ENCODE measurements at regions not wholly inside any gene's neighbourhood (a gene's known extent, or its start where the extent isn't known, plus 50 kb on each side); places are given as distances from the start of the nearest gene placed in this dataset.

GRCh38 chr7:17489961-17490360, 191.5 kb downstream of the AHR start:
- TF ChIP-seq SNAPC4 (CRISPR knock-in tag; IDR thresholded peaks at IDR 0.05) (no peak), ZSCAN20 (CRISPR knock-in tag; IDR thresholded peaks at IDR 0.05; ENCODE audit: borderline replicate concordance) (no peak), TEAD3 (CRISPR knock-in tag; optimal IDR thresholded peaks at IDR 0.05; ENCODE audit: borderline replicate concordance) (no peak), ZNF737 (CRISPR knock-in tag; IDR thresholded peaks at IDR 0.05; ENCODE audit: borderline replicate concordance) (no peak), THAP11 (CRISPR knock-in tag; IDR thresholded peaks at IDR 0.05) (no peak), ZNF850 (CRISPR knock-in tag; conservative IDR thresholded peaks at IDR 0.05) (no peak), SALL2 (CRISPR knock-in tag; IDR thresholded peaks at IDR 0.05) (no peak), HNRNPH1 (optimal IDR thresholded peaks at IDR 0.05; ENCODE audit: low read depth, low read length) (no peak)
- Histone ChIP-seq H4K20me1 (ENCODE audit: insufficient read depth, low read length) (no peaks in the 10 kb centered on the region), H3K79me2 (ENCODE audit: insufficient read depth, low read length) (no peaks in the 10 kb centered on the region), H3K9ac (ENCODE audit: insufficient read depth, low read depth, low read length) (no peak overlapping the region), H3K4me3 (replicated peaks in 1 of 3; ENCODE audit: insufficient read depth in 1 of 3, low read depth in 2 of 3, low read length in 3 of 3) (no peak overlapping the region), H2AFZ (ENCODE audit: low read length) (no peak overlapping the region), H3K36me3 (replicated peaks in 1 of 2; ENCODE audit: control insufficient read depth in 1 of 2, insufficient read depth in 2 of 2, low read length in 2 of 2) (no peaks in the 10 kb centered on the region), H3K27me3 (ENCODE audit: control insufficient read depth in 1 of 2, insufficient read depth in 2 of 2, low read length in 2 of 2) (no peaks in the 10 kb centered on the region), H3K4me1 (ENCODE audit: insufficient read depth, low read length) (peaks cover 34% of the 10 kb centered on the region), H3K27ac (ENCODE audit: extremely low read length, insufficient read depth, low read length) (no peak overlapping the region), H3K4me2 (ENCODE audit: low read depth, low read length) (no peak overlapping the region), H3K9me3 (ENCODE audit: low read length) (no peaks in the 10 kb centered on the region)
- CTCF ChIA-PET (ENCODE audit: low intra/inter-chr PET ratio, low total read pairs): no interaction called here
- in situ Hi-C loops (cut with HindIII; ENCODE audit: extremely low pct_ligation_motif_present, low pct_unique_long_range_greater_than_20kb) (no loop called here), intact Hi-C loops (cut with micrococcal nuclease; ENCODE audit: unreplicated experiment) (no loop called here)
- DNase-seq (ENCODE audit: low spot score) (no peak), FAIRE-seq (no peak), ATAC-seq (no peak)
- WGBS (ENCODE audit: low lambda C conversion rate): 42% methylated on average over 4 of the region's 4 CpGs
- POLR2A ChIA-PET: no interaction called here
- no TSS peak for BruUV-seq (replicated peaks)

All from HepG2 (cell line).